Inferior parietal cortex (tissue), 1 donor: ENCODE measurements at regions not wholly inside any gene's neighbourhood (a gene's known extent, or its start where the extent isn't known, plus 50 kb on each side); places are given as distances from the start of the nearest gene placed in this dataset.

ENCODE experiments used
- DNase-seq: peaks from one replicate; pipeline ENCODE4 v3.0.0-alpha.2; 2016; ENCODE audit errors: extremely low spot score

DNA sequence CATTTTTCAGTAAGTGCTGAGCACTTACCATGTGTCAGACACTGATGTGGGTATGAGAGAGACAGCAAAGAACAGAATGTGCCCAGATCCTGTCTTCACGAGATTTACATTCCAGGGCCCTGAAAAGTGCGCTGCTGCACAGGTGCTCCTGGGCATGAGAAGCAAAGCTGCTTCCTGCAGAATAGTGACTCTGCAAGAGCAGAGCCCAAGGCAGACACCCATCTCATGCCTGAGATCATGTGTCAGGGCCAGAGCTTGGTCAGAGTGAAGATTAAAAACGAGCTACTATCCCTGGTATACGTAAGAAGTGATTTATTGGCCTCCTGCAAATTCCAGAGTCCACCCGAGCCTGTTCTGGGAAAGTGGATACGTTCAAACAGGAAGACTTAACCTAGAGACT is 824.4 kb downstream of the GRID1 start:
- DNase-seq, result no peak

DNA sequence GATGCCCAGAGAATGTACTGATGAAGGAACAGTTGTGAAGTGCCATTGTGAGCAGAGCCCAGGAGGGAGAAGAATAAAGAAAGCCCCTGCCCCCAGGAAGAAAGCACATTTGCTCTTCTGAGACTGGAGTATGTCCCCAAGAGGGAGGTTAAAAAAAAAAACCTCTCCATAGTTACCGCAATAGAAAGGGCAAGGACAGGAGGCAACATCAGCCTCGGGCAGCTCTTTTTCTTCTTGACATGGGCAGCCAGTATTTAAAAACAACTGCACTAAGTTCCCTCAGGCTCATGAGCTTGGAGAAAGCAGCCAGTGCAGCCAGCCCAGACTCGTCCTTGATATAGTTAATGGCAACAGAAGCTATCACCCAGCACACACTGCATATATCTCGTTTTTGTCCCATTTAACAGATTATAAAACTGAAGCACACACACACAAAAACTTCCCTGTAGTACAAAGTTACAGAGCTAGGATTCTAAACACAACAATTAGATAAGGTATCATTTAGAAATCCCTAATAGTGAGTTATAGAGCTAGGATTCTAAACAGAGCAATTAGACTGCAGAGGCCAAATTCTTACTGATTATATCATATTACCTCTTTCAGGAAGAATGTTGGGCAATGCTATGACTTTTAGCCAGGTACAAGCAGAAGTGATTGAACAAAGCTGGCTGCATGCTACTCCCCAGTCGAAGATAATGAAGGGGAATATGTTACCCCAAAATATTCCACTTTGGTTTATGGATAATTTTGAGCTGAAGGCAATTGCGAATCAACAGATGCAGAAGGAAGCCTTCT is 823.5 kb downstream of the GRID1 start:
- DNase-seq, result no peak

DNA sequence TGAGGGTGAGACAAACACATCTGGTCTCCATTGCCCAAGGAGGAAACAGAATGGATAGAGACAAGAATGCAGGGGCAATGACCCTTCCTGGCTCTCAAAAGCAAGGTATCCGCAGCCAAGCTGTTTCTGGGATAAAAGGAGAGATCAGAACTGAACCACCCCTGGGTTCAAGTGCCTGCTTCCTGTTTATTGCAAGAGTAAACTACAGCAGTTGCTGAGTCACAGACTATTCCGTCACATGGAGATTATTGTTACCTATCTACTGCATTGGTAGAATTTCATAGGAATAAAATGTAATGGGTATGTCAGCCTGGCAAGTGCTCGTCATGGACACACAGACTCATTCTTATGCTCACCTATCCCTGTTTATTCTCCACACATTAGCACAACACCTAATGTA is 821.6 kb downstream of the GRID1 start:
- DNase-seq, result no peak

DNA sequence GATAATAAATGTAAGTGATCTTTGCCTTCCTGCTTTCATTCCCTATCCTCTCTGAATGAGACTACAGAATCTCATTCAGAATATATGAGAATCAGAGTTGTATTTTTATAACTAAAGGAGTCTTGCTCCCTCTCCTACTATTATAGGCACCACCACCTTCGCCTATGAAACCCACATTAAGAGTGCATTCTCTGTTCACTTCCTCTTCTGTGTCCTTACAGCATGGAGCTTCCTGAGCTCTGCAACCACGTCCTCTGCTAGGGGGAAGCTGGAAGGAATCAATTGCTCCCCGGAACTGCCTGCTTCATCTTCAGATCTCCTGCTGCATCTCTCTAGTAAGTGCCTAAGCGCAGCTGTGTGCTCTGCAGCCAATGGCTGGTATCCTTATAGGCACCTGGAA is 820.7 kb downstream of the GRID1 start:
- no peak for DNase-seq

DNA sequence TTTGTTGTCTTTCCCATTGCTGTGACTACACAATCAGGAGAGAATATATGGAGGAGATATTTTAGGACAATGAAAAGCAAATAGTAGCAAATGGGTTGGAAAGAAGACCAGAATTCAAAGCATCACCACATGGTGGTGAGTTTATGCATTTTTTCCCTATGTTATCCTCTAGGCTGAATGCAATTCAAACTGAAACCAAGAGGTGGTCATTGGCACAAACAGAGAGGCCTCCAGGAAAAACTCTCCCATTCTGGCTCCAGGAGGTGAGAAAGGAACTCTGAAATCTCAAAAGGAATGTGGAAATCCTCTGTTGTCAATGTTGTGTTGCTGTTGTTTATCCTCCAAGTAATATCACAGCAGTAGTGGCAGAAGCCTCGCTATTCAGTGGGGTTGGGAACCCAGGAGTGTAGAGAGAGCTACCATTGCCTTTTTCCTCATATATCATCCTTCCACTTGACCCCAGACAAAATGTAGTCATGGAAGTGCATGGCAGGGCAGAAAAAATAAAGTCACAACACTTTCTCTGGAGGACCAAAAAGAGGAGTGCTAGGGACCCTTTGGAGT is 819.1 kb downstream of the GRID1 start:
- no peak for DNase-seq

DNA sequence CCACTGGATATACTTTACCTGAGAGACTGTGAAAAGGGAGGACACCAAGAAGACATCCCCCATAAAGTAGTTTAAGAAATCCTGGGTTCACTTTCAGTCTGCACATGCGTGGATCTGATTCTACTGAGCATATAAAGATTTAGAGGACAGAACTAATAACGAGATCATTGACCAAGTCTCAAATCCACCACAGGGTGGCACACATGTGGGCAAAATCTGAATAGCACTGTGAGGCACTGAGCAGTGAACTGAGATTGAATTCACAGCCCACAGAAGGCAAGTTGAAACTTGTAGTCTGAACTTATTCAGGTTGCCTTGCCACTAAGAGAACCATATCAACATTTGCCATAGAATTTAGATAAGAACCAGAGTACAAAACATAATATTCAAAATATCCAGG is 818.6 kb downstream of the GRID1 start:
- peak; percentile 86 for DNase-seq
